ENCODE measurements at regions not wholly inside any gene's neighbourhood (a gene's known extent, or its start where the extent isn't known, plus 50 kb on each side); places are given as distances from the start of the nearest gene placed in this dataset.

DNA sequence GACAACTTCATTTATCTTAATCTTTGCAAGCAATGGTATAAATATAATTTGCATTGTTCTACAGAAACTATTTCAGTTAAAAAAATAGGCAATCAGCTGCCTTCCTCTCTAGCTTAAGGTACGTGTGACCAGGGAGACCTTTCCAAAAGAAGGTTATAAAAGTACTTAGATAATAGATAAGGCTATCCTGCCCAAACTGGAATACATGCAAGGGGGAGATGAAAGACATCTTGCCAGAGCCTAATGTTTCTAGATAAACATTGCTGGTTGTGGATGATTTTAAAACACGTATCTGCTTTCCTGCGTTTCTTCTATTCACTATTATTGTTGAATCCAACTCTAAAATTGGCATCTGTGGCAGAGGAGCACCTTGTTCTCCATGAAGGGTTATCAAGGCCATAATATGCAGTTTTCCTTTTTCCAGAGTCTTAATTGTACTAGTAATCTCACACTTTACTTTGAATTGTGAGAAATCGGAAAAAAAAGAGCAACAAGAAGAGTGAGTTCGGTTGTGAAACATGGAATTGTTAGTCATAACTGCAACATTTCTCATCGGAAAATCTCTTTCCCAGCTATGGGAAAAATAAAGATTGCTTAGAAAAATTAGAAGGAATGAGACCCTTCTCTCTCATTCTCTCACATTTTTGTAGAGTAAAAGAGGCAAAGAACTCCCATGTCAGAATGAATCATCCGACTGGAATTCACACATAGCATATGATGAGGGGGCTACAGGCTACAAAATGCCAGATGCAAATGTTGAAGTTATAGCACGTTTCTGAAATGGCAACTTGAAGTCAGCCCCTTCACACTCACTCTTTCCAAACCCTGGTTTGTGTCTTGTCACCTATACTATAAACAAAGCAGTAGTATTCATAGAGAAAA lies 936.1 kb upstream of the NR2F2 start:
- TF ChIP-seq, protein P1, sequence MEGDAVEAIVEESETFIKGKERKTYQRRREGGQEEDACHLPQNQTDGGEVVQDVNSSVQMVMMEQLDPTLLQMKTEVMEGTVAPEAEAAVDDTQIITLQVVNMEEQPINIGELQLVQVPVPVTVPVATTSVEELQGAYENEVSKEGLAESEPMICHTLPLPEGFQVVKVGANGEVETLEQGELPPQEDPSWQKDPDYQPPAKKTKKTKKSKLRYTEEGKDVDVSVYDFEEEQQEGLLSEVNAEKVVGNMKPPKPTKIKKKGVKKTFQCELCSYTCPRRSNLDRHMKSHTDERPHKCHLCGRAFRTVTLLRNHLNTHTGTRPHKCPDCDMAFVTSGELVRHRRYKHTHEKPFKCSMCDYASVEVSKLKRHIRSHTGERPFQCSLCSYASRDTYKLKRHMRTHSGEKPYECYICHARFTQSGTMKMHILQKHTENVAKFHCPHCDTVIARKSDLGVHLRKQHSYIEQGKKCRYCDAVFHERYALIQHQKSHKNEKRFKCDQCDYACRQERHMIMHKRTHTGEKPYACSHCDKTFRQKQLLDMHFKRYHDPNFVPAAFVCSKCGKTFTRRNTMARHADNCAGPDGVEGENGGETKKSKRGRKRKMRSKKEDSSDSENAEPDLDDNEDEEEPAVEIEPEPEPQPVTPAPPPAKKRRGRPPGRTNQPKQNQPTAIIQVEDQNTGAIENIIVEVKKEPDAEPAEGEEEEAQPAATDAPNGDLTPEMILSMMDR (IDR thresholded peaks at IDR 0.05; ENCODE audit: low read length), result no peak
- no peak for TF ChIP-seq EZH2 (optimal IDR thresholded peaks at IDR 0.05; ENCODE audit: low read depth, low read length)
- no peak for TF ChIP-seq EZH2phosphoT487 (IDR thresholded peaks at IDR 0.05; ENCODE audit: low read length)

Data from MM.1S (cell line).